ENCODE measurements at regions not wholly inside any gene's neighbourhood (a gene's known extent, or its start where the extent isn't known, plus 50 kb on each side); places are given as distances from the start of the nearest gene placed in this dataset.

DNA sequence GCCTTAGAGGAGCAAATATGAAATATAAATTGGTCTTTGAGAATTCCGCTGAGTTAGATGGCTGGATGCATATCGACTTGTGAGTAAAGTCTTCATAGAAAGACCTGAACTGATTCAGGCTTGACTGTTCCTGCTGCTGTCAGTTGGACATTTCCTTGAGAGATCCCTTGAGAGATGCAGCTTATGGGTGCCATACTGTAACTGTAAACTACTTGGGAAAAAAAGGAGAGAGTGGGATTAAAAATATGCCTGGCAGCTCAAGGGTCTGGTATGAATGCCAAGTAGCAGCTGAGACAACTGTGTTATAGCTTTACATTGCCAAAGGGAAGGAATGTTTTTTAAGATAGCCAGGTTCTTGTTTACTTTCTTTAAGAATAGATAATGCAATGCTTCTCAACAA is 926.6 kb downstream of the EPHA3 start:
- Mint-ChIP-seq H3K36me3 (no peaks in the 10 kb centered on the region), H3K27me3 (ENCODE audit: insufficient read depth, low read depth) (no peaks in the 10 kb centered on the region), H3K9me3 (no peaks in the 10 kb centered on the region), H3K27ac (peak overlapping the region; percentile 58), H3K4me3 (no peak overlapping the region), H3K4me1 (peaks cover 17% of the 10 kb centered on the region)
- DNase-seq (ENCODE audit: low spot score): no peak
- Histone ChIP-seq H3K27ac (no peak overlapping the region), H4K20me1 (ENCODE audit: low read depth) (no peaks in the 10 kb centered on the region), H3F3A (ENCODE audit: low read depth) (no peaks in the 10 kb centered on the region), H2AFZ (replicated peaks) (peak overlapping the region; percentile 3), H3K4me3 (no peak overlapping the region), H3K36me3 (no peaks in the 10 kb centered on the region), H3K9me3 (ENCODE audit: low read depth) (no peaks in the 10 kb centered on the region), H3K4me1 (peaks cover 7% of the 10 kb centered on the region), H3K4me2 (no peak overlapping the region), H3K27me3 (no peaks in the 10 kb centered on the region), H3K79me2 (ENCODE audit: low read depth) (no peaks in the 10 kb centered on the region), H3K9ac (no peak overlapping the region)
- TF ChIP-seq, protein P1, sequence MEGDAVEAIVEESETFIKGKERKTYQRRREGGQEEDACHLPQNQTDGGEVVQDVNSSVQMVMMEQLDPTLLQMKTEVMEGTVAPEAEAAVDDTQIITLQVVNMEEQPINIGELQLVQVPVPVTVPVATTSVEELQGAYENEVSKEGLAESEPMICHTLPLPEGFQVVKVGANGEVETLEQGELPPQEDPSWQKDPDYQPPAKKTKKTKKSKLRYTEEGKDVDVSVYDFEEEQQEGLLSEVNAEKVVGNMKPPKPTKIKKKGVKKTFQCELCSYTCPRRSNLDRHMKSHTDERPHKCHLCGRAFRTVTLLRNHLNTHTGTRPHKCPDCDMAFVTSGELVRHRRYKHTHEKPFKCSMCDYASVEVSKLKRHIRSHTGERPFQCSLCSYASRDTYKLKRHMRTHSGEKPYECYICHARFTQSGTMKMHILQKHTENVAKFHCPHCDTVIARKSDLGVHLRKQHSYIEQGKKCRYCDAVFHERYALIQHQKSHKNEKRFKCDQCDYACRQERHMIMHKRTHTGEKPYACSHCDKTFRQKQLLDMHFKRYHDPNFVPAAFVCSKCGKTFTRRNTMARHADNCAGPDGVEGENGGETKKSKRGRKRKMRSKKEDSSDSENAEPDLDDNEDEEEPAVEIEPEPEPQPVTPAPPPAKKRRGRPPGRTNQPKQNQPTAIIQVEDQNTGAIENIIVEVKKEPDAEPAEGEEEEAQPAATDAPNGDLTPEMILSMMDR (IDR thresholded peaks at IDR 0.05): no peak
- TF ChIP-seq EZH2 (IDR thresholded peaks at IDR 0.05) (no peak), EZH2phosphoT487 (IDR thresholded peaks at IDR 0.05) (no peak)

- Histone ChIP-seq H3K4me3 (no peak overlapping the region), H3K4me1 (peaks cover 7% of the 10 kb centered on the region), H3K4me2 (no peak overlapping the region), H3K27me3 (no peaks in the 10 kb centered on the region), H2AFZ (replicated peaks) (no peak overlapping the region), H3K9ac (no peak overlapping the region), H3K36me3 (no peaks in the 10 kb centered on the region), H3K9me3 (ENCODE audit: low read depth) (no peaks in the 10 kb centered on the region), H4K20me1 (ENCODE audit: low read depth) (no peaks in the 10 kb centered on the region), H3K79me2 (ENCODE audit: low read depth) (no peaks in the 10 kb centered on the region), H3K27ac (no peak overlapping the region), H3F3A (ENCODE audit: low read depth) (no peaks in the 10 kb centered on the region)
- no peaks in the 10 kb centered on the region for H3K27me3 Mint-ChIP-seq (ENCODE audit: insufficient read depth, low read depth)
- H3K9me3 Mint-ChIP-seq: no peaks in the 10 kb centered on the region
- H3K4me3 Mint-ChIP-seq: no peak overlapping the region
- DNase-seq (ENCODE audit: low spot score): no peak
- TF ChIP-seq, protein P1 (IDR thresholded peaks at IDR 0.05): no peak
- no peaks in the 10 kb centered on the region for H3K36me3 Mint-ChIP-seq
- peaks cover 17% of the 10 kb centered on the region for H3K4me1 Mint-ChIP-seq
- no peak overlapping the region for H3K27ac Mint-ChIP-seq
Observed at GRCh38 chr3:90035643-90036042, 928.2 kb downstream of the EPHA3 start.

DNA sequence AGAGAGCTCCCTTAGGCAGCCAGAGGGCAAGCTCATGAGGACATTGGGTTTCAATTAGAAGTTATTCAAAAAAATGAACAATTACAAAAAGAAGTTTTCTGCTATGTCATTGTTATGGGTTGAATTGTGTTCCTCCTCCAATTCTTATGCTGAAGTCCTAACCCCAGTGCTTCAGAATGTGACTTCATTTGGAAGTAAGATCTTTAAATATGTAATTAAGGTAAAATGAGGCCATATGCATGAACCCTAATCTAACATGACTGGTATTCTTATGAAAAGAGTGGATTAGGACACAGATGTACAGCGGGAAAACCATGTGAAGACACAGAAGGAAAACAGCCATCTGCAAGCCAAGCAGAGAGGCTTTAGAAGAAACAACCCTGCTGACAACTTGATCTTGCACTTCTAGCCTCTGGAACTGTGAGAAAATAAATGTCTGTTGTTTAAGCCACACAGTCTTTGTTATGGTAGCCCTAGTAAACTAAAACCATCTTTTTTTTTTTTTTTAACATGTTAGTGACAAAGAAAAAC is 929.6 kb downstream of the EPHA3 start:
- Mint-ChIP-seq H3K27ac (no peak overlapping the region), H3K9me3 (no peaks in the 10 kb centered on the region), H3K36me3 (no peaks in the 10 kb centered on the region), H3K4me3 (no peak overlapping the region), H3K4me1 (peaks cover 17% of the 10 kb centered on the region), H3K27me3 (ENCODE audit: insufficient read depth, low read depth) (no peaks in the 10 kb centered on the region)
- H4K20me1 ChIP-seq (ENCODE audit: low read depth): no peaks in the 10 kb centered on the region
- H3K79me2 ChIP-seq (ENCODE audit: low read depth): no peaks in the 10 kb centered on the region
- H3K36me3 ChIP-seq: no peaks in the 10 kb centered on the region
- no peak overlapping the region for H3K27ac ChIP-seq
- no peaks in the 10 kb centered on the region for H3F3A ChIP-seq (ENCODE audit: low read depth)
- no peak overlapping the region for H3K4me3 ChIP-seq
- no peaks in the 10 kb centered on the region for H3K27me3 ChIP-seq
- peaks cover 7% of the 10 kb centered on the region for H3K4me1 ChIP-seq
- H3K9ac ChIP-seq: no peak overlapping the region
- TF ChIP-seq EZH2 (IDR thresholded peaks at IDR 0.05) (no peak), EZH2phosphoT487 (IDR thresholded peaks at IDR 0.05) (no peak)
- TF ChIP-seq, protein P1 (IDR thresholded peaks at IDR 0.05): no peak
- no peak overlapping the region for H2AFZ ChIP-seq (replicated peaks)
- no peak overlapping the region for H3K4me2 ChIP-seq
- DNase-seq (ENCODE audit: low spot score): no peak
- no peaks in the 10 kb centered on the region for H3K9me3 ChIP-seq (ENCODE audit: low read depth)

Measured in neural progenitor cell (in vitro differentiated cells).